ENCODE measurements at regions not wholly inside any gene's neighbourhood (a gene's known extent, or its start where the extent isn't known, plus 50 kb on each side); places are given as distances from the start of the nearest gene placed in this dataset.
"Not testable (repeated sequence)": the region's sequence is repeated elsewhere in the genome, so short reads cannot be mapped to it uniquely, and the experiment has no call there.

- POLR2A ChIA-PET: interaction anchor here (1.2 to 2.1 kb wide), 2 partner anchors 53 to 122 kb away, joined by 3 to 6 read pairs; partner anchors contain the start of gene ZNF516
- CTCF ChIA-PET: no interaction called here
- DNase-seq (ENCODE audit: extremely low spot score): no peak
- TF ChIP-seq LEF1 (IDR thresholded peaks at IDR 0.05; ENCODE audit: borderline replicate concordance) (no peak), ELF4 (IDR thresholded peaks at IDR 0.05) (no peak), ZNF384 (IDR thresholded peaks at IDR 0.05) (no peak), BHLHE40 (IDR thresholded peaks at IDR 0.05; ENCODE audit: borderline replicate concordance) (no peak), TARDBP (IDR thresholded peaks at IDR 0.05) (no peak), FOXM1 (IDR thresholded peaks at IDR 0.05; ENCODE audit: borderline replicate concordance) (no peak), SP1 (IDR thresholded peaks at IDR 0.05) (no peak), PKNOX1 (IDR thresholded peaks at IDR 0.05) (no peak), HDGF (IDR thresholded peaks at IDR 0.05; ENCODE audit: borderline replicate concordance) (no peak), FOXK2 (IDR thresholded peaks at IDR 0.05) (no peak), L3MBTL2 (conservative IDR thresholded peaks at IDR 0.05) (no peak), NFRKB (IDR thresholded peaks at IDR 0.05) (no peak), SUZ12 (IDR thresholded peaks at IDR 0.05) (no peak), CTBP1 (IDR thresholded peaks at IDR 0.05; ENCODE audit: borderline replicate concordance) (no peak), ARNT (IDR thresholded peaks at IDR 0.05) (no peak), FOXA1 (IDR thresholded peaks at IDR 0.05) (no peak)
Observed at GRCh38 chr18:76618721-76619120, 123.7 kb upstream of the ZNF516 start.

- no peak for TF ChIP-seq ZNF384 (IDR thresholded peaks at IDR 0.05)
- no peak for TF ChIP-seq TARDBP (IDR thresholded peaks at IDR 0.05)
- no peak for DNase-seq (ENCODE audit: extremely low spot score)
- CTCF ChIA-PET: no interaction called here
- POLR2A ChIA-PET: no interaction called here
Observed at GRCh38 chr18:76616373-76616772, 121.3 kb upstream of the ZNF516 start.

- ChIA-PET POLR2A (no interaction called here), CTCF (no interaction called here)
- no peak for DNase-seq (ENCODE audit: extremely low spot score)
- TF ChIP-seq SP1 (IDR thresholded peaks at IDR 0.05) (no peak), ZNF384 (IDR thresholded peaks at IDR 0.05) (no peak), ARNT (IDR thresholded peaks at IDR 0.05) (no peak), FOXM1 (IDR thresholded peaks at IDR 0.05; ENCODE audit: borderline replicate concordance) (no peak), TARDBP (IDR thresholded peaks at IDR 0.05) (no peak), L3MBTL2 (conservative IDR thresholded peaks at IDR 0.05) (no peak), SUZ12 (IDR thresholded peaks at IDR 0.05) (no peak), BHLHE40 (IDR thresholded peaks at IDR 0.05; ENCODE audit: borderline replicate concordance) (no peak), ELF4 (IDR thresholded peaks at IDR 0.05) (no peak), FOXA1 (IDR thresholded peaks at IDR 0.05) (no peak), HDGF (IDR thresholded peaks at IDR 0.05; ENCODE audit: borderline replicate concordance) (no peak), NFRKB (IDR thresholded peaks at IDR 0.05) (no peak), FOXK2 (IDR thresholded peaks at IDR 0.05) (no peak), CTBP1 (IDR thresholded peaks at IDR 0.05; ENCODE audit: borderline replicate concordance) (no peak), LEF1 (IDR thresholded peaks at IDR 0.05; ENCODE audit: borderline replicate concordance) (no peak), PKNOX1 (IDR thresholded peaks at IDR 0.05) (no peak)
Observed at GRCh38 chr18:76615065-76615733, 120.2 kb upstream of the ZNF516 start.

- ChIA-PET POLR2A (no interaction called here), CTCF (no interaction called here)
- TF ChIP-seq FOXK2 (IDR thresholded peaks at IDR 0.05): no peak
- TF ChIP-seq FOXM1 (IDR thresholded peaks at IDR 0.05; ENCODE audit: borderline replicate concordance): no peak
- TF ChIP-seq ELF4 (IDR thresholded peaks at IDR 0.05): no peak
- no peak for TF ChIP-seq PKNOX1 (IDR thresholded peaks at IDR 0.05)
- no peak for DNase-seq (ENCODE audit: extremely low spot score)
Observed at GRCh38 chr18:76613755-76614120, 118.7 kb upstream of the ZNF516 start.

- ChIA-PET POLR2A (no interaction called here), CTCF (no interaction called here)
- TF ChIP-seq TARDBP (IDR thresholded peaks at IDR 0.05) (no peak), FOXM1 (IDR thresholded peaks at IDR 0.05; ENCODE audit: borderline replicate concordance) (no peak), NFRKB (IDR thresholded peaks at IDR 0.05) (no peak), SUZ12 (IDR thresholded peaks at IDR 0.05) (no peak), BHLHE40 (IDR thresholded peaks at IDR 0.05; ENCODE audit: borderline replicate concordance) (no peak), CTBP1 (IDR thresholded peaks at IDR 0.05; ENCODE audit: borderline replicate concordance) (no peak), ELF4 (IDR thresholded peaks at IDR 0.05) (no peak), LEF1 (IDR thresholded peaks at IDR 0.05; ENCODE audit: borderline replicate concordance) (no peak), HDGF (IDR thresholded peaks at IDR 0.05; ENCODE audit: borderline replicate concordance) (no peak), SP1 (IDR thresholded peaks at IDR 0.05) (no peak), ZNF384 (IDR thresholded peaks at IDR 0.05) (no peak)
- DNase-seq (ENCODE audit: extremely low spot score): no peak
Observed at GRCh38 chr18:76613053-76613754, 118.2 kb upstream of the ZNF516 start.

- CTCF ChIA-PET; DNase-seq (ENCODE audit: extremely low spot score): not testable (repeated sequence)
Observed at GRCh38 chr18:76611750-76612045, 116.7 kb upstream of the ZNF516 start.

More at GRCh38 chr18:76611750-76612045, 116.7 kb upstream of the ZNF516 start:
- POLR2A ChIA-PET: not testable (repeated sequence)
